Neural cell (in vitro differentiated cells): ENCODE measurements at regions not wholly inside any gene's neighbourhood (a gene's known extent, or its start where the extent isn't known, plus 50 kb on each side); places are given as distances from the start of the nearest gene placed in this dataset.

Experiments used
- H2AFZ ChIP-seq: fragments of 200-600, 300-800 bp; sonication (generic), shearing (Covaris generic); 2 replicates; pipeline ENCODE4 v1.6.0; 2014; ENCODE audit warnings: low read depth, mild to moderate bottlenecking, antibody characterized with exemption, low read length, moderate library complexity
- H3F3A ChIP-seq: fragments of 200-600 bp; shearing (Covaris generic); 2 replicates; pipeline ENCODE4 v1.6.1; 2016; ENCODE audit warnings: mild to moderate bottlenecking, moderate library complexity, mixed read lengths, antibody characterized with exemption, low read length; ENCODE audit not compliant: insufficient read depth, poor library complexity, severe bottlenecking
- H3K27ac ChIP-seq: fragments of 200-600, 300-800 bp; sonication (generic), shearing (Covaris generic); 2 replicates; pipeline ENCODE4 v1.5.1; 2014; ENCODE audit warnings: mild to moderate bottlenecking, low read length, moderate library complexity
- H3K27me3 ChIP-seq: fragments of 300-800, 200-600 bp; sonication (generic), shearing (Covaris generic); 2 replicates; pipeline ENCODE4 v1.6.0; 2014; ENCODE audit warnings: mild to moderate bottlenecking, low read depth, low read length, moderate library complexity; ENCODE audit not compliant: insufficient read depth
- H3K36me3 ChIP-seq: fragments of 300-800, 200-600 bp; sonication (generic), shearing (Covaris generic); 2 replicates; pipeline ENCODE4 v1.5.1; 2014; ENCODE audit warnings: mild to moderate bottlenecking, antibody characterized with exemption, low read length, moderate library complexity; ENCODE audit not compliant: insufficient read depth
- H3K4me2 ChIP-seq: fragments of 300-800, 200-600 bp; sonication (generic), shearing (Covaris generic); 2 replicates; pipeline ENCODE4 v1.6.0; 2014; ENCODE audit warnings: mild to moderate bottlenecking, low read length
- H3K4me3 ChIP-seq: fragments of 300-800, 200-600 bp; sonication (generic), shearing (Covaris generic); 2 replicates; pipeline ENCODE4 v1.5.1; 2014; ENCODE audit warnings: mild to moderate bottlenecking, low read length, moderate library complexity
- H3K79me2 ChIP-seq: fragments of 200-600 bp; shearing (Covaris generic); replicated peaks from 2 replicates; pipeline ENCODE4 v1.6.0; 2014; ENCODE audit warnings: mild to moderate bottlenecking, low read length, moderate library complexity; ENCODE audit not compliant: insufficient read depth
- H3K9ac ChIP-seq: fragments of 300-800, 200-600 bp; sonication (generic), shearing (Covaris generic); 2 replicates; pipeline ENCODE4 v1.6.1; 2016; ENCODE audit warnings: mild to moderate bottlenecking, low read length, mixed read lengths
- H3K9me2 ChIP-seq: fragments of 200-600 bp; shearing (Covaris generic); 2 replicates; pipeline ENCODE4 v1.6.1; 2016; ENCODE audit warnings: mild to moderate bottlenecking, low read length, mixed read lengths; ENCODE audit not compliant: insufficient read depth
- H3K9me3 ChIP-seq: fragments of 200-600, 300-800 bp; sonication (generic), shearing (Covaris generic); 2 replicates; pipeline ENCODE4 v1.6.1; 2016; ENCODE audit warnings: mild to moderate bottlenecking, mixed run types, low read length, moderate library complexity, mixed read lengths
- H4K20me1 ChIP-seq: fragments of 200-600 bp; shearing (Covaris generic); 2 replicates; pipeline ENCODE4 v1.6.1; 2016; ENCODE audit warnings: mild to moderate bottlenecking, mixed run types; ENCODE audit not compliant: insufficient read depth
- EZH2 ChIP-seq: fragments of 200-600, 300-800 bp; shearing (Covaris generic), sonication (generic); IDR thresholded peaks from 2 replicates; pipeline ENCODE4 v1.6.1; 2014; ENCODE audit warnings: antibody characterized with exemption, low read length, borderline replicate concordance, mild to moderate bottlenecking; ENCODE audit not compliant: insufficient read depth, poor library complexity, severe bottlenecking
- POLR2AphosphoS5 ChIP-seq: IDR thresholded peaks from 2 replicates; pipeline ENCODE4 v1.6.1; 2012
- RAD21 ChIP-seq: fragments of 450-650 bp; conservative IDR thresholded peaks from 2 replicates; pipeline ENCODE4 v1.6.1; 2014; ENCODE audit warnings: antibody characterized with exemption, mild to moderate bottlenecking, moderate library complexity
- SMC3 ChIP-seq: fragments of 450-650 bp; conservative IDR thresholded peaks from 2 replicates; pipeline ENCODE4 v1.6.1; 2014; ENCODE audit warnings: antibody characterized with exemption, mild to moderate bottlenecking, moderate library complexity; ENCODE audit not compliant: poor library complexity
- TAF1 ChIP-seq: IDR thresholded peaks from 2 replicates; pipeline ENCODE4 v1.6.1; 2012; ENCODE audit warnings: low read depth
- TF ChIP-seq, protein P1 (sequence below): fragments of 450-650 bp; IDR thresholded peaks from 2 replicates; pipeline ENCODE4 v1.5.1; 2014; ENCODE audit warnings: antibody characterized with exemption, mild to moderate bottlenecking, moderate library complexity; ENCODE audit not compliant: poor library complexity, severe bottlenecking
- TF ChIP-seq, protein P2 (sequence below): IDR thresholded peaks from 2 replicates; pipeline ENCODE4 v1.6.1; 2012; ENCODE audit warnings: borderline replicate concordance

DNA sequence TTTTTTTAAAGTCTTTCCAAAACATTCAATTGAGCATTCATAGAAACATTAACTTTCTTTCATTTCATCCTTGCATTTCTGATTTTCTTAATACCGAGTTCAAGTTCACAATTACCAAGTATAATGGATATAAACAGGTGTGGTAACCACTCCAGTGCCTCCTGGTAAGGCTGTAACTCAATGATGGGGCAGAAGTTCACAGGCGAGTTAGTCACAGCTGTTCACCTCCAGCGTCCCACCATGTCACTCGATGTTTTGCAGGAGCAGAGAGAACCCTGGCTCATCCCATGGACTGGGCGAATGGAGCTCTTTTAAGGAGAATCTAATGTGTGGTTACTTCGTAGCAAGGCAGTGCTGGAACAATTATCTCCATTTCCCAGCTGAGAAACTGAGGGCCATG lies 94.4 kb upstream of the ALX4 start:
- H3K4me2 ChIP-seq: no peak overlapping the region
- H3K27ac ChIP-seq: no peak overlapping the region
- H2AFZ ChIP-seq: no peak overlapping the region
- TF ChIP-seq RAD21: no peak
- TF ChIP-seq, protein P1, sequence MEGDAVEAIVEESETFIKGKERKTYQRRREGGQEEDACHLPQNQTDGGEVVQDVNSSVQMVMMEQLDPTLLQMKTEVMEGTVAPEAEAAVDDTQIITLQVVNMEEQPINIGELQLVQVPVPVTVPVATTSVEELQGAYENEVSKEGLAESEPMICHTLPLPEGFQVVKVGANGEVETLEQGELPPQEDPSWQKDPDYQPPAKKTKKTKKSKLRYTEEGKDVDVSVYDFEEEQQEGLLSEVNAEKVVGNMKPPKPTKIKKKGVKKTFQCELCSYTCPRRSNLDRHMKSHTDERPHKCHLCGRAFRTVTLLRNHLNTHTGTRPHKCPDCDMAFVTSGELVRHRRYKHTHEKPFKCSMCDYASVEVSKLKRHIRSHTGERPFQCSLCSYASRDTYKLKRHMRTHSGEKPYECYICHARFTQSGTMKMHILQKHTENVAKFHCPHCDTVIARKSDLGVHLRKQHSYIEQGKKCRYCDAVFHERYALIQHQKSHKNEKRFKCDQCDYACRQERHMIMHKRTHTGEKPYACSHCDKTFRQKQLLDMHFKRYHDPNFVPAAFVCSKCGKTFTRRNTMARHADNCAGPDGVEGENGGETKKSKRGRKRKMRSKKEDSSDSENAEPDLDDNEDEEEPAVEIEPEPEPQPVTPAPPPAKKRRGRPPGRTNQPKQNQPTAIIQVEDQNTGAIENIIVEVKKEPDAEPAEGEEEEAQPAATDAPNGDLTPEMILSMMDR: no peak
- no peak for TF ChIP-seq TAF1
- no peak for TF ChIP-seq SMC3
- no peaks in the 10 kb centered on the region for H4K20me1 ChIP-seq
- H3K4me3 ChIP-seq: no peak overlapping the region
- H3K79me2 ChIP-seq: no peaks in the 10 kb centered on the region
- no peaks in the 10 kb centered on the region for H3K36me3 ChIP-seq
- no peaks in the 10 kb centered on the region for H3F3A ChIP-seq
- no peaks in the 10 kb centered on the region for H3K9me2 ChIP-seq
- no peak overlapping the region for H3K9ac ChIP-seq
- no peaks in the 10 kb centered on the region for H3K27me3 ChIP-seq
- no peaks in the 10 kb centered on the region for H3K9me3 ChIP-seq

DNA sequence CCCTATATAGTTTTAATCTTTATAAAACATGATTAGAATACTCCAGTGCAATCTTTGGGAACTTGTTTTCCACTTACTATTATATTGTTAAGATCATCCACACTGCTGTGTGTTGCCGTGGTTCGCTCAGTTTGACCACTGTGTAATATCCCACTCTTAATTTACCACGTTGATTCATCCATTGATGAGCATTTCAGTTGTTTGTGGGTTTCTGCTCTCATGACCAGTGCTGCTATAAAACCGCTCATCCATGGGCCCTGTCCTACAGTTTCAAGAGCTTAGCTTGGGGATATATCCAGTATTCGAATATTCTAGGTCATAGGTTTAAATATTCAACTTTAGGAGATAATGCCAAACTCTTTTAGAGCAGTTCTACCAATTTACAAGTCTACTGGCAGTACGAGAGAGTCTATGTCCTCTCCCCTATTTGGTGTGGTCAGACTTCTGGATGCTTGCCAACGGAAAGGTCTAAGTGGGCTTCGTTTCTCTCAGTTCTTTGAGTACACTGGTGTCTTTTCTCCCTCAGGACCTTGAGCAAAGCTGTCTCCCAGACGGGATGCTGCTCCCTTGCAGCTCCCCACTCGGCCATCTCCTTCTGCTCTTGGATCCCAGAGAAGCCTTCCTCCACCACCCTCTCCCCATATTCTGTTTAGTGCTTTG lies 94.9 kb upstream of the ALX4 start:
- Histone ChIP-seq H3K9me2 (no peaks in the 10 kb centered on the region), H3K4me2 (no peak overlapping the region), H3K9ac (no peak overlapping the region), H3K36me3 (no peaks in the 10 kb centered on the region), H4K20me1 (no peaks in the 10 kb centered on the region), H3K9me3 (no peaks in the 10 kb centered on the region), H3F3A (no peaks in the 10 kb centered on the region), H3K4me3 (no peak overlapping the region), H3K27me3 (no peaks in the 10 kb centered on the region), H2AFZ (no peak overlapping the region), H3K27ac (no peak overlapping the region), H3K79me2 (no peaks in the 10 kb centered on the region)
- TF ChIP-seq EZH2: no peak
- TF ChIP-seq, protein P2, sequence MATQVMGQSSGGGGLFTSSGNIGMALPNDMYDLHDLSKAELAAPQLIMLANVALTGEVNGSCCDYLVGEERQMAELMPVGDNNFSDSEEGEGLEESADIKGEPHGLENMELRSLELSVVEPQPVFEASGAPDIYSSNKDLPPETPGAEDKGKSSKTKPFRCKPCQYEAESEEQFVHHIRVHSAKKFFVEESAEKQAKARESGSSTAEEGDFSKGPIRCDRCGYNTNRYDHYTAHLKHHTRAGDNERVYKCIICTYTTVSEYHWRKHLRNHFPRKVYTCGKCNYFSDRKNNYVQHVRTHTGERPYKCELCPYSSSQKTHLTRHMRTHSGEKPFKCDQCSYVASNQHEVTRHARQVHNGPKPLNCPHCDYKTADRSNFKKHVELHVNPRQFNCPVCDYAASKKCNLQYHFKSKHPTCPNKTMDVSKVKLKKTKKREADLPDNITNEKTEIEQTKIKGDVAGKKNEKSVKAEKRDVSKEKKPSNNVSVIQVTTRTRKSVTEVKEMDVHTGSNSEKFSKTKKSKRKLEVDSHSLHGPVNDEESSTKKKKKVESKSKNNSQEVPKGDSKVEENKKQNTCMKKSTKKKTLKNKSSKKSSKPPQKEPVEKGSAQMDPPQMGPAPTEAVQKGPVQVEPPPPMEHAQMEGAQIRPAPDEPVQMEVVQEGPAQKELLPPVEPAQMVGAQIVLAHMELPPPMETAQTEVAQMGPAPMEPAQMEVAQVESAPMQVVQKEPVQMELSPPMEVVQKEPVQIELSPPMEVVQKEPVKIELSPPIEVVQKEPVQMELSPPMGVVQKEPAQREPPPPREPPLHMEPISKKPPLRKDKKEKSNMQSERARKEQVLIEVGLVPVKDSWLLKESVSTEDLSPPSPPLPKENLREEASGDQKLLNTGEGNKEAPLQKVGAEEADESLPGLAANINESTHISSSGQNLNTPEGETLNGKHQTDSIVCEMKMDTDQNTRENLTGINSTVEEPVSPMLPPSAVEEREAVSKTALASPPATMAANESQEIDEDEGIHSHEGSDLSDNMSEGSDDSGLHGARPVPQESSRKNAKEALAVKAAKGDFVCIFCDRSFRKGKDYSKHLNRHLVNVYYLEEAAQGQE: no peak
- TF ChIP-seq POLR2AphosphoS5: no peak
- no peak for TF ChIP-seq SMC3
- TF ChIP-seq, protein P1: no peak
- TF ChIP-seq TAF1: no peak
- TF ChIP-seq RAD21: no peak
